IMR-90 (cell line): ENCODE measurements at regions not wholly inside any gene's neighbourhood (a gene's known extent, or its start where the extent isn't known, plus 50 kb on each side); places are given as distances from the start of the nearest gene placed in this dataset.
A peak's percentile ranks its signal among the peaks of the same experiment; 100 is the strongest.

Source experiments
- ATAC-seq: fragments of 200-7000 bp; cut with Tn5 transposase; 2 replicates; pipeline ENCODE4 v1.9.1; 2020; ENCODE audit warnings: low read depth, mild to moderate bottlenecking, moderate library complexity
- BruUV-seq: library from RNA; stranded (reverse); fragments of 400-500 nt; replicated peaks from 2 replicates; lab custom pipeline; 2021; lab: Mats Ljungman, UMichigan
- CTCF ChIA-PET: fragments of 300-600 bp; formaldehyde crosslinking; extraction: SDS; loops from one replicate; lab custom pipeline; 2021; ENCODE audit warnings: antibody characterized with exemption; lab: Yijun Ruan, JAX
- POLR2A ChIA-PET: fragments of 300-600 bp; sonication (Branson Sonifier 250); formaldehyde crosslinking; loops from one replicate; lab custom pipeline; 2022; ENCODE audit warnings: antibody characterized with exemption; ENCODE audit not compliant: unreplicated experiment; lab: Charles Lee
- DNase-seq: peaks from one replicate; pipeline ENCODE4 v3.0.0; 2013
- H2AFZ ChIP-seq: replicated peaks from 2 replicates; pipeline ENCODE3; 2013; ENCODE audit warnings: low read length, mild to moderate bottlenecking; ENCODE audit not compliant: poor library complexity
- H2AK5ac ChIP-seq: 2 replicates; pipeline ENCODE4 v1.6.1; 2013; ENCODE audit warnings: low read depth, low read length, inconsistent platforms
- H2AK9ac ChIP-seq: replicated peaks from 2 replicates; pipeline ENCODE3; 2013; ENCODE audit warnings: mild to moderate bottlenecking, low read depth, low read length, moderate library complexity; ENCODE audit not compliant: poor library complexity
- H2BK120ac ChIP-seq: 2 replicates; pipeline ENCODE4 v1.6.1; 2013; ENCODE audit warnings: low read depth, low read length, inconsistent platforms
- H2BK15ac ChIP-seq: 3 replicates; pipeline ENCODE4 v1.6.1; 2013; ENCODE audit warnings: low read depth, low read length, inconsistent platforms
- H2BK20ac ChIP-seq: 2 replicates; pipeline ENCODE4 v1.6.1; 2013; ENCODE audit warnings: low read depth, mild to moderate bottlenecking, inconsistent platforms, low read length, moderate library complexity
- H2BK5ac ChIP-seq: 2 replicates; pipeline ENCODE4 v1.6.1; 2013; ENCODE audit warnings: mild to moderate bottlenecking, low read depth, low read length, inconsistent platforms; ENCODE audit not compliant: poor library complexity, severe bottlenecking
- H3K14ac ChIP-seq: replicated peaks from 2 replicates; pipeline ENCODE4 v1.6.1; 2013; ENCODE audit warnings: low read depth, low read length, inconsistent platforms
- H3K18ac ChIP-seq: 2 replicates; pipeline ENCODE4 v1.6.1; 2013; ENCODE audit warnings: low read depth, low read length, control low read depth
- H3K23ac ChIP-seq: 2 replicates; pipeline ENCODE4 v1.6.1; 2013; ENCODE audit warnings: low read depth, low read length, inconsistent platforms
- H3K27ac ChIP-seq: 2 replicates; pipeline ENCODE4 v1.5.1; 2013; ENCODE audit warnings: mild to moderate bottlenecking, control low read depth, low read length; ENCODE audit not compliant: insufficient read depth
- H3K27me3 ChIP-seq: 2 replicates; pipeline ENCODE4 v1.6.1; 2013; ENCODE audit warnings: low read length; ENCODE audit not compliant: control insufficient read depth, insufficient read depth
- H3K36me3 ChIP-seq: 2 replicates; pipeline ENCODE4 v1.6.1; 2013; ENCODE audit warnings: low read length, mixed read lengths; ENCODE audit not compliant: control insufficient read depth, insufficient read depth
- H3K4ac ChIP-seq: 2 replicates; pipeline ENCODE4 v1.6.1; 2013; ENCODE audit warnings: low read depth, low read length, inconsistent platforms
- H3K4me1 ChIP-seq: 2 replicates; pipeline ENCODE4 v1.6.1; 2013; ENCODE audit warnings: low read length, mixed read lengths; ENCODE audit not compliant: control insufficient read depth, insufficient read depth
- H3K4me2 ChIP-seq: 2 replicates; pipeline ENCODE4 v1.6.1; 2013; ENCODE audit warnings: low read depth, mild to moderate bottlenecking, control low read depth, low read length, moderate library complexity
- H3K4me3 ChIP-seq: 2 replicates; pipeline ENCODE4 v1.5.1; 2013; ENCODE audit warnings: low read depth, mild to moderate bottlenecking, control low read depth, low read length, moderate library complexity; ENCODE audit not compliant: insufficient read depth
- H3K56ac ChIP-seq: 2 replicates; pipeline ENCODE4 v1.6.1; 2013; ENCODE audit warnings: low read length, inconsistent platforms; ENCODE audit not compliant: insufficient read depth; ENCODE audit errors: extremely low read depth
- H3K79me1 ChIP-seq, 2 experiments: 2 replicates each; pipeline ENCODE4 v1.6.1; 2013; ENCODE audit warnings: low read length in 2 of 2, inconsistent platforms in 1 of 2, low read depth in 1 of 2
- H3K9ac ChIP-seq: 2 replicates; pipeline ENCODE4 v1.6.1; 2013; ENCODE audit warnings: low read depth, low read length, control low read depth
- H3K9me1 ChIP-seq: 2 replicates; pipeline ENCODE4 v1.6.1; 2013; ENCODE audit warnings: low read length, inconsistent platforms; ENCODE audit not compliant: insufficient read depth
- H3K9me3 ChIP-seq: 2 replicates; pipeline ENCODE4 v1.6.1; 2013; ENCODE audit warnings: low read length; ENCODE audit not compliant: control insufficient read depth, insufficient read depth
- H4K20me1 ChIP-seq: 2 replicates; pipeline ENCODE4 v1.6.1; 2013; ENCODE audit warnings: low read length, inconsistent platforms; ENCODE audit not compliant: insufficient read depth
- H4K5ac ChIP-seq: 2 replicates; pipeline ENCODE4 v1.6.1; 2013; ENCODE audit warnings: mild to moderate bottlenecking, low read depth, low read length, control low read depth
- H4K8ac ChIP-seq, 2 experiments: 2 replicates each; pipeline ENCODE4 v1.6.1; 2013; ENCODE audit warnings: low read depth in 2 of 2, low read length in 2 of 2, control low read depth in 1 of 2, inconsistent platforms in 1 of 2
- H4K91ac ChIP-seq: 2 replicates; pipeline ENCODE4 v1.6.1; 2013; ENCODE audit warnings: low read depth, low read length, inconsistent platforms; ENCODE audit not compliant: insufficient read depth
- CEBPB ChIP-seq: IDR thresholded peaks from 2 replicates; pipeline ENCODE4 v1.6.1; 2012; ENCODE audit warnings: low read depth, low read length, improper control_type of control experiment
- RCOR1 ChIP-seq: IDR thresholded peaks from 2 replicates; pipeline ENCODE4 v1.6.1; 2012; ENCODE audit warnings: mild to moderate bottlenecking, low read length, improper control_type of control experiment; ENCODE audit not compliant: insufficient replicate concordance
- WGBS, 2 experiments: methylation state at CpG; one replicate each; pipeline versions ENCODE4 v1.1.5 to v1.1.7; 2013; ENCODE audit warnings: missing lambda C conversion rate in 2 of 2; ENCODE audit not compliant: insufficient read length in 1 of 2; ENCODE audit errors: extremely low coverage in 2 of 2; 5-methylcytosine and 5-hydroxymethylcytosine counted together
- dilution Hi-C: fragments of 300-500 bp; cut with HindIII; formaldehyde crosslinking; loops from one replicate; pipeline ENCODE4 v1.14.3; 2018; ENCODE audit warnings: low sequenced_read_pairs; ENCODE audit not compliant: unreplicated experiment
- in situ Hi-C: fragments of 300-500 bp; cut with MboI; formaldehyde crosslinking; loops from 3 replicates; pipeline ENCODE4 v1.14.3; 2019; ENCODE audit warnings: low sequenced_read_pairs, inconsistent platforms, mixed read lengths
- intact Hi-C: fragments of 100-400 bp; cut with micrococcal nuclease; formaldehyde crosslinking; loops from 2 replicates; pipeline ENCODE4 v1.10.0; 2022

GRCh38 chr10:55551603-55552002 is 750.6 kb upstream of the PCDH15 start:
- Histone ChIP-seq H3K4me2 (no peak overlapping the region), H3K36me3 (no peaks in the 10 kb centered on the region), H4K91ac (no peak overlapping the region), H3K4ac (no peak overlapping the region), H3K27ac (no peak overlapping the region), H3K9ac (no peak overlapping the region), H3K14ac (no peak overlapping the region), H3K79me1 (no peaks in the 10 kb centered on the region), H2BK120ac (no peak overlapping the region), H2AK9ac (no peak overlapping the region), H3K56ac (no peak overlapping the region), H2AK5ac (no peak overlapping the region), H3K4me1 (no peaks in the 10 kb centered on the region), H2BK15ac (no peak overlapping the region), H3K9me3 (peaks cover 2% of the 10 kb centered on the region; the same call in 1 of the 2 replicates), H3K18ac (no peak overlapping the region), H3K23ac (no peak overlapping the region), H2BK20ac (no peak overlapping the region), H4K5ac (no peak overlapping the region), H2AFZ (no peak overlapping the region), H2BK5ac (no peak overlapping the region), H4K8ac (no peak overlapping the region), H3K27me3 (no peaks in the 10 kb centered on the region), H3K9me1 (no peaks in the 10 kb centered on the region), H3K4me3 (no peak overlapping the region), H4K20me1 (no peaks in the 10 kb centered on the region)
- no TSS peak for BruUV-seq
- WGBS, 2 experiments, result no CpG with 5 or more reads among the region's 2 CpGs
- no peak for DNase-seq
- dilution Hi-C loops (no loop called here), in situ Hi-C loops (no loop called here), intact Hi-C loops (no loop called here)
- ChIA-PET CTCF (no interaction called here), POLR2A (no interaction called here)
- no peak for ATAC-seq
- TF ChIP-seq CEBPB (peak; percentile 74), RCOR1 (no peak)
